Mesodermal cell (in vitro differentiated cells): ENCODE measurements at regions not wholly inside any gene's neighbourhood (a gene's known extent, or its start where the extent isn't known, plus 50 kb on each side); places are given as distances from the start of the nearest gene placed in this dataset.

Experiments used
- H3K27ac ChIP-seq: 2 replicates; pipeline ENCODE4 v1.7.0; 2013; ENCODE audit warnings: mild to moderate bottlenecking, low read depth, low read length, moderate library complexity; ENCODE audit not compliant: severe bottlenecking
- H3K36me3 ChIP-seq: 2 replicates; pipeline ENCODE4 v1.7.1; 2013; ENCODE audit warnings: mild to moderate bottlenecking, low read length, moderate library complexity; ENCODE audit not compliant: control insufficient read depth, insufficient read depth
- H3K4me1 ChIP-seq: one replicate; pipeline ENCODE4 v1.7.1; 2013; ENCODE audit warnings: mild to moderate bottlenecking, low read length; ENCODE audit not compliant: insufficient read depth, control insufficient read depth, poor library complexity, severe bottlenecking
- H3K4me3 ChIP-seq: 2 replicates; pipeline ENCODE4 v1.7.0; 2013; ENCODE audit warnings: low read length, control low read depth, mild to moderate bottlenecking; ENCODE audit not compliant: insufficient read depth, poor library complexity, severe bottlenecking; ENCODE audit errors: extremely low read depth
- H3K9me3 ChIP-seq: 2 replicates; pipeline ENCODE4 v1.7.1; 2013; ENCODE audit warnings: mild to moderate bottlenecking, low read length, moderate library complexity; ENCODE audit not compliant: control insufficient read depth
- WGBS, 2 experiments: methylation state at CpG; one replicate each; pipeline ENCODE4 v1.1.5; 2013; ENCODE audit warnings: missing lambda C conversion rate in 2 of 2; ENCODE audit not compliant: insufficient coverage in 2 of 2; 5-methylcytosine and 5-hydroxymethylcytosine counted together

GRCh38 chr2:116117845-116118244, 1675.4 kb downstream of the DPP10 start:
- H3K4me3 ChIP-seq, result no peak overlapping the region
- WGBS, 2 experiments, result no CpG with 5 or more reads among the region's 1 CpG
- H3K36me3 ChIP-seq, result no peaks in the 10 kb centered on the region
- H3K9me3 ChIP-seq, result no peaks in the 10 kb centered on the region
- H3K27ac ChIP-seq, result no peak overlapping the region
- no peaks in the 10 kb centered on the region for H3K4me1 ChIP-seq

GRCh38 chr2:116132833-116133232, 1681.7 kb upstream of the DDX18 start:
- no peaks in the 10 kb centered on the region for H3K9me3 ChIP-seq
- no peaks in the 10 kb centered on the region for H3K36me3 ChIP-seq
- H3K27ac ChIP-seq, result no peak overlapping the region
- WGBS, 2 experiments, result 90% methylated on average over 7 of the region's 10 CpGs
- H3K4me1 ChIP-seq, result no peaks in the 10 kb centered on the region
- no peak overlapping the region for H3K4me3 ChIP-seq

GRCh38 chr2:116133381-116133942, 1681.0 kb upstream of the DDX18 start:
- H3K36me3 ChIP-seq, result no peaks in the 10 kb centered on the region
- H3K4me1 ChIP-seq, result no peaks in the 10 kb centered on the region
- H3K27ac ChIP-seq, result no peak overlapping the region
- H3K4me3 ChIP-seq, result no peak overlapping the region
- no peaks in the 10 kb centered on the region for H3K9me3 ChIP-seq
- WGBS, 2 experiments, result 92% methylated on average over 10 of the region's 14 CpGs

GRCh38 chr2:116141891-116142474, 1672.5 kb upstream of the DDX18 start:
- H3K4me1 ChIP-seq, result no peaks in the 10 kb centered on the region
- 56 to 80% methylated on average over 1 to 2 of the region's 3 CpGs for WGBS, 2 experiments
- H3K9me3 ChIP-seq, result no peaks in the 10 kb centered on the region
- H3K27ac ChIP-seq, result no peak overlapping the region
- no peaks in the 10 kb centered on the region for H3K36me3 ChIP-seq
- no peak overlapping the region for H3K4me3 ChIP-seq

- no peak overlapping the region for H3K4me3 ChIP-seq
- H3K4me1 ChIP-seq, result no peaks in the 10 kb centered on the region
- no peaks in the 10 kb centered on the region for H3K9me3 ChIP-seq
- H3K36me3 ChIP-seq, result no peaks in the 10 kb centered on the region
- 22 to 27% methylated on average over 4 to 6 of the region's 8 CpGs for WGBS, 2 experiments
- H3K27ac ChIP-seq, result no peak overlapping the region
These were observed 1671.8 kb upstream of the DDX18 start for GRCh38 chr2:116142644-116143227.

GRCh38 chr2:116145031-116145430, 1669.5 kb upstream of the DDX18 start:
- 94 to 100% methylated on average over 2 of the region's 4 CpGs for WGBS, 2 experiments
- H3K9me3 ChIP-seq, result no peaks in the 10 kb centered on the region
- no peaks in the 10 kb centered on the region for H3K36me3 ChIP-seq
- H3K4me3 ChIP-seq, result no peak overlapping the region
- H3K4me1 ChIP-seq, result no peaks in the 10 kb centered on the region
- H3K27ac ChIP-seq, result no peak overlapping the region

GRCh38 chr2:116148361-116148760, 1666.1 kb upstream of the DDX18 start:
- Histone ChIP-seq H3K4me1 (no peaks in the 10 kb centered on the region), H3K27ac (no peak overlapping the region), H3K9me3 (no peaks in the 10 kb centered on the region), H3K36me3 (no peaks in the 10 kb centered on the region), H3K4me3 (no peak overlapping the region)

- Histone ChIP-seq H3K9me3 (no peaks in the 10 kb centered on the region), H3K4me3 (no peak overlapping the region), H3K27ac (no peak overlapping the region), H3K36me3 (no peaks in the 10 kb centered on the region), H3K4me1 (no peaks in the 10 kb centered on the region)
- WGBS, 2 experiments, result 76 to 87% methylated on average over 2 to 3 of the region's 3 CpGs
These were observed 1660.8 kb upstream of the DDX18 start for GRCh38 chr2:116153729-116154128.

- Histone ChIP-seq H3K4me1 (no peaks in the 10 kb centered on the region), H3K27ac (no peak overlapping the region), H3K4me3 (no peak overlapping the region), H3K9me3 (peaks cover 8% of the 10 kb centered on the region), H3K36me3 (no peaks in the 10 kb centered on the region)
- 86 to 88% methylated on average over 4 of the region's 5 CpGs for WGBS, 2 experiments
These were observed 1653.8 kb upstream of the DDX18 start for GRCh38 chr2:116160657-116161056.

- H3K36me3 ChIP-seq, result no peaks in the 10 kb centered on the region
- 100% methylated on average over 2 of the region's 2 CpGs for WGBS, 2 experiments
- no peaks in the 10 kb centered on the region for H3K4me1 ChIP-seq
- H3K4me3 ChIP-seq, result no peak overlapping the region
- peaks cover 8% of the 10 kb centered on the region for H3K9me3 ChIP-seq
- no peak overlapping the region for H3K27ac ChIP-seq
These were observed 1652.1 kb upstream of the DDX18 start for GRCh38 chr2:116162395-116162794.

- H3K27ac ChIP-seq, result no peak overlapping the region
- no peaks in the 10 kb centered on the region for H3K36me3 ChIP-seq
- no peaks in the 10 kb centered on the region for H3K4me1 ChIP-seq
- H3K4me3 ChIP-seq, result no peak overlapping the region
- peaks cover 8% of the 10 kb centered on the region for H3K9me3 ChIP-seq
These were observed 1647.4 kb upstream of the DDX18 start for GRCh38 chr2:116167107-116167506.
